Activated CD4-positive, alpha-beta T cell treated with anti-CD3 and anti-CD28 coated beads, Interleukin-2, amount 50 U/mL, for 4 hours (primary cell): ENCODE measurements at regions not wholly inside any gene's neighbourhood (a gene's known extent, or its start where the extent isn't known, plus 50 kb on each side); places are given as distances from the start of the nearest gene placed in this dataset.
A peak's percentile ranks its signal among the peaks of the same experiment; 100 is the strongest.
"Not testable (repeated sequence)": the region's sequence is repeated elsewhere in the genome, so short reads cannot be mapped to it uniquely, and the experiment has no call there.

Experiments used
- DNase-seq, 2 experiments: peaks; one replicate each; pipeline ENCODE4 v3.0.0-alpha.2; 2020

DNA sequence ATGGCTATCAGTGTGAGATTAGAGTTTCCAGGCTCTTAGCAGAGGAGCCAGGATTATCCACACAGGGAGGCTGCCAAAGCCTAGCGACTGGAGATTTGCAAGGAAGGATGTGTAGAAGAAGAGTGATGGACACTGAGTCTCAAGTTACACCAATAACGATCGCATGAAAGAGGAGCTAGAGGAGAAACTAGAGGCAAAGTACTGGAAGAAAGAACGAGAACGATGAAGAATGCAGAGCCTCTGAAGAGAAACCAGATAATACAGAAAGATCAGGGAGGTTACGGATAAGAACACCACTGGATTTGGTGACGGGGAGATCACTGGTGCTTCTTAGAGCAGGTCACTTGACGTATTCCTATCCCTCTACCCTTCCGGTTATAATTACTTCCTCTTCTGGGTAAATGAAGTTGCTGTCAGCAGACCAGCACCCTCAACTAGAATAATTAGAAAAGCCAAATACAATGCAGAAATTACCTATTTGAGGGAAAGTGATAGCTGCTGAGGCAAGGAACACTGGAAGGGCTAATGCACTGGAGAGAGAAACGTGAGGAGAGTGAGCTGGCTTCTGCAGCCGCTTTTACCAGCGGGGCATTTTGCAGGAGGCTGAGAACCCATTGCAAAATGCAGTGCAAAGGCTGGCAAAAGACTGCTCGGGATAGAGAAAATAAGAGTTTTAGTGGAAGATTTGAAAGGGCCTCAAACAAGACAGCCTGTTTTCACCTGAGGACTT is 93.1 kb upstream of the HIF1A start:
- DNase-seq: no peak

- DNase-seq: no peak
Measured at GRCh38 chr14:61602733-61603077, 92.6 kb upstream of the HIF1A start.

GRCh38 chr14:61603736-61604135 is 91.6 kb upstream of the HIF1A start:
- no peak for DNase-seq

- DNase-seq: no peak
Measured at GRCh38 chr14:61607570-61608244, 87.6 kb upstream of the HIF1A start.

- no peak for DNase-seq
Measured at GRCh38 chr14:61608245-61609165, 86.8 kb upstream of the HIF1A start.

DNA sequence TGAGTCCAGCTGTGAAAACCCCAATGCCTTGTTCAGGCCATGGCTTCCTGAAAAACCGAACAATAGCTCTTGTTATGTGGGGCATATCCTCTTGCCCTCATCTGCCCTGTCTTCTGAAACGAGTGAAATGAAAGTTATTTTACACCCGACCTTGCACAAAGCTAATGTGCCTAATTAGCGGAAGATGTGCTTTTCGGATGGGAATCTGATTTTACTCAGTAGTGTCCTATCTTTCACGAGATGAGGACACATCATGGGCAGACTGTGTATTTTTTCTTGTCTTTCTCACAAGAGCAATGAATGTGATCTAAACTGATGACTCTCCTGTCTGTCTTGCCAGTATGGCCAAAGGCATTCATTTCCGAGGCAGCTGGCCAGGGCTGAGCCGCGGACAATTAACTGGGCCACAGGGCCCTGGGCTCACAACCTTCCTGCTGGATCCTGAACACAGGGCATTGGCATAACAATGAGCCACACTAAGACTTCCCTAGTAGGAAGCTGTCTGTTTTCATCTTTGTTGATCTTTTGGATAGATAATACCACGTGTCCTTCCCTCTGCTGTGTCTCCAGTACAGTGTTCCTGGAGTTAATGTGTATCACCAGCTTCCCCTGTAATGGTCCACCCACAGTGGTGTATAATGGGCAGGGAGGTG is 86.0 kb upstream of the HIF1A start:
- no peak for DNase-seq

DNA sequence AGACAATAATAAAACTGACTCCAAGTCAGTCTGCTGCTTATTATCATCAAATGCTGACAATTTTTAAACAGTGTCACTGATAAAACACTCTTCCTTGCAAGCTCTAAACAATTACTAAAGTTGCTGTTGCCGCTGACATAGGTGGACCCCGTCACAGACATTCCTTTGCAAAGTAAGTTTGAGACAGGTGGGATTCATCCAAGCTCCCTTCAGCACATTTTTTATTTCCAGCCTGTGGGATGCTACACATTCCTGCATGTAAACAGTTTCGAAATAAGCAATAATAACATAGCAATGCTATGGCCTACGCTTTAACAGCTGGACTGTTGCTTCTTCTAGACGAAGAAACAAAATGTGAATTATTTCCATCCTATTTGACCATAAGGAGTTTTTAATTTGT is 85.4 kb upstream of the HIF1A start:
- DNase-seq: no peak

- no peak for DNase-seq
Measured at GRCh38 chr14:61610900-61611299, 84.4 kb upstream of the HIF1A start.

DNA sequence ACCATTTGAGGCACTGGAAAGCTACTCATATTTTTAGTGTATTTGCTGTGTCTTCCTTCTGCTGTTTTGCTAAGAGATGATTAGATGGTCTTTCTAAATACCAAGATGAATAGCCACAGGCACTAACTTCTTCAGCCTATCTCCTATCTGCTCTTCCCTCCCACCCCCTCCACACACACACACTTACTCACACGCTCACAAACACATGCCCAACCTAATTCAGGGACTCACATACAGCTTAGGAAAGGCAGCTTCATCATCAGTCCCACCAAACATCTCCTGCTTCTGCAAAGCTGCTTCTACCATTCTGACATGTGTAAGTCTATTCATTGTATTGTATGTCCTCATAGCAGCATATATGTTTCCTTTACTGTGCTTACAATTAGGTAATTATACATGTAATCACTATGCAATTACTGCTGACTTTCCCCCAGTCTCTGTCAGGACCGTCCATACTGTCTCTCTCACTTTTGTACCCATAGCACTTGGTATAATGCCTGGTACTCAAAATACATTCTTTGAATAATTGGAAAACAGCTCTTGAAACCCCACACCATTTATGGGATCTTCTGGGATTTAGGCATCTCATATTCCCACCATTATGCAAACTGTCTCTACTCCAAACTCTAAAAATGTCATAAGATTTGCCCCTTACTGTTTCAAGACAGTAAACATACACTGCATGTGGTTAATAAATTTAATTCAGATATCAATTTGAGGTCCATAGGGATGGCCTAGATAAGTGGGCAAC is 83.3 kb upstream of the HIF1A start:
- no peak for DNase-seq

DNA sequence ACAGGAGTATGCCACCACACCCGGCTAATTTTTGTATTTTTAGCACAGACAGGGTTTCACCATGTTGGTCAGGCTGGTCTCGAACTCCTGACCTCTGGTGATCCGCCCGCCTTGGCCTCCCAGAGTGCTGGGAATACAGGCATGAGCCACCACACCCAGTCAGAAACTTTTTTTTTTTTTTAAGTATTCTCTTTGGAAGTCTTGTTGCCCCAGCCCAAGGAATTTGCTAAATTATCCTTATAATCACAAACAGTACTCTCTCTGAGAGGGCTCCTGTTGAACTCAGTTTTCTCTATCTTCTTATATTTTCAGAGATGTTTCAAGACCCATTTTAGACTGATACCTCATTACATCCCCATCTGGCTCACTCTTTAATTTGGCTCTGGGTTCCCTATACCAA is 82.3 kb upstream of the HIF1A start:
- not testable (repeated sequence) for DNase-seq

DNA sequence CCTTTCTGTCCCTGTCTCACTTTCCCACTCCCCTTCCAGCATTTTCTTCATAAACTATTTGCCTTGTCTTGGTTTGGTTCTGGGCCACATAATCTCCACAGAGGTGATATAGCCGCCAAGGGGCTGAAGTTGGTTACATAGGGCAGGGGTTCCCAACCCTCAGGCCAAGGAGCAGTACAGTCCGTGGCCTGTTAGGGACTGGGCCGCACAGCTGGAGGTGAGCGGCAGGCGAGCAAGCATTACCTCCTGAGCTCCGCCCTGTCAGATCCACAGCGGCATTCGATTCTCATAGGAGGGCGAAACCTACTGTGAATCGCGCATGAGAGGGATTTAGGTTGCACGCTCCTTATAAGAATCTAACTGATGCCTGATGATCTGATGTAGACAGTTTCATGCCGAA is 80.6 kb upstream of the HIF1A start:
- no peak for DNase-seq

GRCh38 chr14:61615743-61616523 is 79.4 kb upstream of the HIF1A start:
- no peak for DNase-seq

- no peak for DNase-seq
Measured at GRCh38 chr14:61616524-61617185, 78.7 kb upstream of the HIF1A start.

DNA sequence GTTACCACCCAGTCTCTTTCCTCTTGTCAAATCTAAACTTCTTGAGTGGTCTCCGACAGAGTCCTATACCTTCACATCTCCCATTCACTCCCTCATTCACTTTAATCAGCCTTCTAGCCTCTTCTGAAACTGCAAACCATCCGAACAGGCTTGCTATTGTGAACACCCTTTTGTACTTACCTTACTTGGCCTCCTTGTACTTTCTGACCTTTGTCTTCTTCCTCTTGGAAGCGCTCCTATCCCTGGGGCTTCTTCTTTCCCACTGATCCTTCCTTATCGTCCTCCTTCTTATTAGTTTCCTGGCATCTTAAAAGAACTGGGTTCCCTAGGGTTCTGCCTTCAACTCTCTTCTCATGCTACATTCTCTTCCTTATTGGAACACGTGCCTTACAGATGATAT is 76.9 kb upstream of the HIF1A start:
- no peak for DNase-seq

- no peak for DNase-seq
Measured at GRCh38 chr14:61619494-61619893, 75.8 kb upstream of the HIF1A start.

GRCh38 chr14:61620130-61620946 is 75.0 kb upstream of the HIF1A start:
- peak; percentile 12 to 23 for DNase-seq

GRCh38 chr14:61621444-61621843 is 73.9 kb upstream of the HIF1A start:
- DNase-seq: no peak

DNA sequence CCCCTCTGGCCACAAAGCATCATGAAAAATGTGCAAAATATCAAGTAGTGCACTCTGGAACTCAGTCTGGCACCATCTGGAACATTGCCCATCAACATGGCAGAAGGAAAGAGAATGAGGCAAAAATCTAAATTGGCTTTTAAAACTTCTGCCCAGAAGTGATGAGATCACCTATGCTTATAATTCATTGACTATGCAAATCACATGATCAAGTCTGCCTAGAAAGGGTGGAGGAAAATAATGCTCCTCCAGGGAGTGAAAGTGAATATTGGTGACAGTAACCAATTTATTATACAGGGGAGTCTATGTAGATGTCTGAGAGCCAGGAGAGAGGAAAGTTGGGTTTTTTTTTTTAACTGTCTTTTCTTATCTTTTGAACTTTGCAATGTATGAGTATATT is 73.3 kb upstream of the HIF1A start:
- no peak for DNase-seq

DNA sequence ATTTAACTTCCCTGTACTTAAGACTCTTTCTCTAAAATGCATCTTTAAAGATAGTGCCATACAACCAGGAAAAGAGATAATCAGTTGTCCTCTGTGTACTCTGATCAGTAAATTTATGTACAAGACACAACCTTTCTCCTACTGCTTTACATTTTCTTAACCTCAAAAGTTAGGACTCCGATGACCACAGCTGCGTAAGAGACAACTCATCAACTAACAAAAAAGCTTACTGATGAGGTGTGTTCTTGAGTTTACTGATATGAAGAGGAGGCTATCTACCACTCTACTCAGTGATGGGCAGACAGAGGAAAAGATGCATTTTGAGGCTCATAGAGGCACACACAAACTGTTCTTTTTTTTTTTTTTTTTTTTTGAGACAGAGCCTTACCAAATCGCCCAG is 71.4 kb upstream of the HIF1A start:
- no peak for DNase-seq

GRCh38 chr14:61625165-61625564 is 70.1 kb upstream of the HIF1A start:
- DNase-seq: no peak
